ENCODE measurements at regions not wholly inside any gene's neighbourhood (a gene's known extent, or its start where the extent isn't known, plus 50 kb on each side); places are given as distances from the start of the nearest gene placed in this dataset.

DNA sequence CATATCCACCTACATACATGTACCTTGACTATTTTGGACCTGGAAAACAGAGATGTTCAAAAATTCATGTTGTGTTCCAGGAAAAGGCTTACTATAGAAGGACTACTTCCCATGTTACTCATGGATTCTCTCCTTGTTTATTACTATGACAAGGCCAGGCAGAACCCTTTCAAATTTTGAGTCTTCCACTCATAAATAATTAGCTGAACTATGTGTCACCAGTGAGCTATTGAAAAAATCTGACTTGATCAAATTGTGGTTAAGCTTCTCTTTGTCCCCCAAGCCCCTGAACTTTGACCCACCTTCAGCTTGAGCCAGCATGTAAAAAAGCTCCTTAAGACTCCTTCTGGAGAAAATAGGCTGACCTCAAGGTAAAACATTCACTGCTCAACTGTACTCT is 1142.8 kb upstream of the EYS start:
- TF ChIP-seq, protein P1, sequence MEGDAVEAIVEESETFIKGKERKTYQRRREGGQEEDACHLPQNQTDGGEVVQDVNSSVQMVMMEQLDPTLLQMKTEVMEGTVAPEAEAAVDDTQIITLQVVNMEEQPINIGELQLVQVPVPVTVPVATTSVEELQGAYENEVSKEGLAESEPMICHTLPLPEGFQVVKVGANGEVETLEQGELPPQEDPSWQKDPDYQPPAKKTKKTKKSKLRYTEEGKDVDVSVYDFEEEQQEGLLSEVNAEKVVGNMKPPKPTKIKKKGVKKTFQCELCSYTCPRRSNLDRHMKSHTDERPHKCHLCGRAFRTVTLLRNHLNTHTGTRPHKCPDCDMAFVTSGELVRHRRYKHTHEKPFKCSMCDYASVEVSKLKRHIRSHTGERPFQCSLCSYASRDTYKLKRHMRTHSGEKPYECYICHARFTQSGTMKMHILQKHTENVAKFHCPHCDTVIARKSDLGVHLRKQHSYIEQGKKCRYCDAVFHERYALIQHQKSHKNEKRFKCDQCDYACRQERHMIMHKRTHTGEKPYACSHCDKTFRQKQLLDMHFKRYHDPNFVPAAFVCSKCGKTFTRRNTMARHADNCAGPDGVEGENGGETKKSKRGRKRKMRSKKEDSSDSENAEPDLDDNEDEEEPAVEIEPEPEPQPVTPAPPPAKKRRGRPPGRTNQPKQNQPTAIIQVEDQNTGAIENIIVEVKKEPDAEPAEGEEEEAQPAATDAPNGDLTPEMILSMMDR (IDR thresholded peaks at IDR 0.05; ENCODE audit: low read length), result no peak
- no peak for TF ChIP-seq EZH2phosphoT487 (IDR thresholded peaks at IDR 0.05; ENCODE audit: low read length)
